GM19372 (cell line): ENCODE measurements at regions not wholly inside any gene's neighbourhood (a gene's known extent, or its start where the extent isn't known, plus 50 kb on each side); places are given as distances from the start of the nearest gene placed in this dataset.
"Not testable (repeated sequence)": the region's sequence is repeated elsewhere in the genome, so short reads cannot be mapped to it uniquely, and the experiment has no call there.

Experiments used
- ATAC-seq: cut with Tn5 transposase; IDR thresholded peaks from one replicate; pipeline ENCODE4 v1.9.1; 2021; ENCODE audit warnings: mild to moderate bottlenecking, low read depth, moderate library complexity; ENCODE audit not compliant: unreplicated experiment

DNA sequence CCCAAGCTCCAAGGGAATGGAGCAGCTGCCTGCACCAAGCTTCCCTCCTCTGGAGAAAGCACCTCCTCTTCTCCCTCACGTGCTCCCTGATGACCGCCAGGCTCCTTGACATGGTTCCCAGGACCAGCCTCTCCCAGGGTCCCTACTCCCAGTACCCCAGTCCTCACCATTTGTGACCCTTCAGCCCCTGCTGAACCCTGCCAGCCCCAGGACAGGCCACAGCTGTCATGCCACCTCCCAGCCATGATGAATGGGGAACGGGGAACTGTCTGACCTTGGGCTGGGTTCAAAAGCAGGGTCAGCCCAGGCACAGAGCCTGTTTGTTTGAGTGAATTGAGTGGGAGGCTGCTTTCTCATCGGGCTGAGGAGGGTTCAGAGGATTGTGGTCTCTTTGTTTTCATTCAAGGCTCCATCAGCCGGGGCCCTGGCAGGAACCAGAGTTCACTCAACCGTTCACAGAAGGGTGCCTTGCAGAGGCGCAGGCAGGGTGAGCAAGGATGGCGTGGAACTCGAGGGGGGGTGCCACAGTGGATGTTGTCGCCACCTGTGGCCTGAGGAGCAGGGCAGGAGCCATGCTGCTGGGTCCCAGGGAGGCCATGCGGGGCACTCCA is 344.5 kb upstream of the SFSWAP start:
- no peak for ATAC-seq

DNA sequence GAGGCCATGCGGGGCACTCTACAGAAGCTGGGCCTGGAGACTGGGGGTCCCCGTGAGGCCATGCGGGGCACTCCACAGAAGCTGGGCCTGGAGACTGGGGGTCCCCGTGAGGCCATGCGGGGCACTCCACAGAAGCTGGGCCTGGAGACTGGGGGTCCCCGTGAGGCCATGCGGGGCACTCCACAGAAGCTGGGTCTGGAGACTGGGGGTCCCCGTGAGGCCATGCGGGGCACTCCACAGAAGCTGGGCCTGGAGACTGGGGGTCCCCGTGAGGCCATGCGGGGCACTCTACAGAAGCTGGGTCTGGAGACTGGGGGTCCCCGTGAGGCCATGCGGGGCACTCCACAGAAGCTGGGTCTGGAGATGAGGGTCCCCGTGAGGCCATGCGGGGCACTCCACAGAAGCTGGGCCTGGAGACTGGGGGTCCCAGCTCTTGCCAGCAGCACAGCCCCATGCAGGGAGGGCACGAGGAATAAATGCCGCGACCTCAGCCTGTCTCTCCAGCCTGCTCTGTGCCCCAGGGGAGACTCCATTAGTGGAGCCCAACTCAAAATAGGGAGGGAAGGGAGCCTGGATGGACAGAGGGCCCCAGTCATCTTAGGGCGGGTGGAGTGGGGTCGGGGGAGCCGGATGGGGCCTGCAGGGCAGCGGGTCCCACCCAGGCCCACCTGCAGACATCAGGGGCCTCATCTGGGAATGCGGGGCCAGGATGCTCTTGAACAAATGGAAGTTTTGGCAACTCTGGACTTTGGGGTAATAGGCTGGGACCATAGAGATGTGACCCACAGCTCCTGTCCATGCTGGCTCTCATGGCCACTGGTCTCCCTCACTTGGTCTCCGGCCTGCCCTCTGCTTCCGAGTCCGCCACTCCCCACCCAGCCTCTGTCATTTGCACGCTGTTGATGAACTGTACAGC is 343.6 kb upstream of the SFSWAP start:
- ATAC-seq: not testable (repeated sequence)

DNA sequence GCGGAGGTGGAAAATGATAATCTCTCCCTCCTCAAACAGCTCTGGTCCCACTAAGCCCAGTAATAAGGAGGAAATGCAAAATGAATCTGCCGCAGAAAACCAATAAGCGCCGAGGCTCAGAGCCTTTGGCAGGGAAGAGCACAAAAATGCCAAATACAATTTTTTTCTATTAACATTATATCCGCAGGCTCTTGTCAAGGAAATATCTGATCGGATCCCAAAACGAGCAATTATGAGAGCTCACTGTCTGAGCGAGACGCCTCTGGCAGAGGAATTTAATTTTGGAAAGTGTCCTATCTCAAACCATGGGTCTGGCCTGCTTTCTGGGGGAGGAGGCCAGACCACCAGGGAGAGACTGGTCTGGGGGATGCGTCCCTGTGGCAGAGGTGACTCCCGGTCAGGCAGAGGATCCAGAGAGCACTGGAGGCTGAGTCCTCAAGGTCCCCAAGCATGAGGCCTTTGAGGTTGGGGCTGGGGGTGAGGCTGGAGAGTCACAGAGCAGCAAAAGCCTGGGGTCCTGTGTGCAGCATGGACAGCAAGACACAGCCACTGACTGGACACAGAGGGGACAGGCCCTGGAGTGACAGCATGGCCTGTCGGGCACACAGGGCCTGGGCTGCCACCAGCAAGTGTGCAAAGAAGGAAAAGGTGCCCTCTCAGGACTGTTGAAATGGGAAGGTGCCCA is 342.8 kb upstream of the SFSWAP start:
- no peak for ATAC-seq

DNA sequence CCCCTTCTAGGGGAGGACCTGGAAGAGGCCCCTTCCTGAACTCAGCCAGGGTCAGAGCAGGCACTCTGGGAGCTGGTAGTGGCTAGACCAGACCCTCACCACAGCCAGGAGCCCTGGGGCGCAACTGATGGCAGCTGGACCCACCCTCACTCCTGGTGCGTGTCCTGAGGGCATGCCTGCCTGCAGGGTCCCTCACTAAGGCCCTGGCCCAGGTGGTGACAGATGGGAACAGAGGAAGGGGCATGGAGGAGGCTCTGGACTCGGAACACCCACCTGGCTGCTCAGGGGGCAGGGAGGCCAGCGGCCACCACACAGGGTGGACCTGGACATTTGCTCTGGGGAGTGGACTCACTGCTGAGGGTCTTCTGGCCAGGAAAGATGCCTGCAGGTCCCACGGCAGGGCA is 342.2 kb upstream of the SFSWAP start:
- no peak for ATAC-seq

DNA sequence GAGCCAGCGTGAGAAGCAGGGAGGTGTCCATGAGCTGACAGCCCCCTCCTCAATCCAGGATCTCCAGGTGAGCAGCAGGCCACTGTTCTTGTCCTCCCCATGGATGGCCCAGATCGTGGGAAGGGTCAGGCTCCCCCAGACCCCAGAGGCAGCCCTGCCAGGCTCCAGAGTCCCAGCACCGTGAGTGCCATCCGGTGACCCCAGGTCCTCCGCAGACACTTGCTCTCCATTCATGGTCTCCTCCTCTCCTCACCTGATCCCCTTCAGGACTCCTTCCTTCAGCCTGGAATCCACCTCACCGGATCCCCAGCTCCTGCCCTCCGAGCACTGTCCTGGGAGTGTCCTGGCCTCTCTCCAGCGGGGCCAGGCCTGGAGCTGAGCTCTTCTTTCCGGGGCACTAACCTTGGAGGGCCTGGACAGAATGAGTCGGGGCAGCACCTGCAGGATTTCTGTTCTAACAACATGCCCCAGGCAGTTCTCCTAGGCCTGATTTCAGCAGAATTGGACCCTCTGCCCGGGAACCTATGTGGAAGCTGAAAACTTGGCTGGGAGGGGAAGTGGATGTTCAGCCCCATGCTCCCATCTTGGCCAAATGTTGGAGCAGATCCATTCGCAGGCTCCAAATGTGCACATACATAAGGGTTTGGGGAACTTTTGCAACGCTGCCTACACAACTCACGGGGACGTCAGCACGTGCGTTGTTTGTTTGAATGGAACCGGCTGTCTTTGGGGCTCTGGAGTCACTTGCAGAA is 341.6 kb upstream of the SFSWAP start:
- ATAC-seq: no peak

DNA sequence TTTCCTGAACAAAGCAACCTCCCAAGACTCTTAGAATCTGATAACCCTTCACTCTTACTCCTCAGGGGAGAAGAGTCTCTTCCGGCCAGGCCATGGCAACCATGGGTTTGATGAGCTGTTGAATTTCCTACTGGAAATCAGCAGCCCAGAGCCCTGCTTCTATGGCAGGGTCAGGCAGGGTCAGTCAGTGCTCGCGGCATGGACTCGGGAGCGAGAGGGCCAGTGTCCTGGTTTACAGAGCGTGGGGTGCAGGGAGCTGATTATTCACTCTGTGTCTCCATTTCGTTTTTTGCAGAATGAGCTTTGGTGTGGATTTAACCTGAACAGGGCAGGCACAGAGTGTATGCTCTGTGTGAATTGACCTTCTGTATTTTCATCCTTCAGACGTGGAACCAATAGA is 340.6 kb upstream of the SFSWAP start:
- no peak for ATAC-seq

DNA sequence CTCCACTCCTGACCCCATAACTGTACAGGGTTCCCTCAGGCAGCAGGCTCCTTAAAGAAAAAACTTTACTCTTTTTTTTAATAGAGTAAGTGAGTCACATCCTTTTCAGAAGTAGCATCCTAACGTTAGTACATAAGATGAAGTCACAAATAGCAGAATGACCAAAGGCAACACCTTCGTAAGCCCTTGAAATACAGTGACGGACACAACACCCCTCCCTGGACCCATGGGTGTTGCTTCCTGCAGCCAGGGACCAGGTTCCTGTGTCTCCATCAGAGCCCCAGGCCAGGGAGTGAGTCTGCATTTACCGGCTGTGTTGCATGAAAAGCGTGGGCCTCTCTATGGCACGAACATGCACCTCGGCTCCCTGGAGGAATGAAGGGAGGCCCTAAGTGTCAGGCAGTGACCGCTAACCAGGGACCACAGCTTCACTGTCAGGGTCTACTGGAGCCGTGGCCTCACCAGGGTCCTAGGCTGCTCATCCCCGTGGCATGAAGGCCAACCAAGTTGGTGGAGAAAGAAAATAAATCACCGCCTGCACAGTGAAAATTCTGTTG is 340.0 kb upstream of the SFSWAP start:
- no peak for ATAC-seq

DNA sequence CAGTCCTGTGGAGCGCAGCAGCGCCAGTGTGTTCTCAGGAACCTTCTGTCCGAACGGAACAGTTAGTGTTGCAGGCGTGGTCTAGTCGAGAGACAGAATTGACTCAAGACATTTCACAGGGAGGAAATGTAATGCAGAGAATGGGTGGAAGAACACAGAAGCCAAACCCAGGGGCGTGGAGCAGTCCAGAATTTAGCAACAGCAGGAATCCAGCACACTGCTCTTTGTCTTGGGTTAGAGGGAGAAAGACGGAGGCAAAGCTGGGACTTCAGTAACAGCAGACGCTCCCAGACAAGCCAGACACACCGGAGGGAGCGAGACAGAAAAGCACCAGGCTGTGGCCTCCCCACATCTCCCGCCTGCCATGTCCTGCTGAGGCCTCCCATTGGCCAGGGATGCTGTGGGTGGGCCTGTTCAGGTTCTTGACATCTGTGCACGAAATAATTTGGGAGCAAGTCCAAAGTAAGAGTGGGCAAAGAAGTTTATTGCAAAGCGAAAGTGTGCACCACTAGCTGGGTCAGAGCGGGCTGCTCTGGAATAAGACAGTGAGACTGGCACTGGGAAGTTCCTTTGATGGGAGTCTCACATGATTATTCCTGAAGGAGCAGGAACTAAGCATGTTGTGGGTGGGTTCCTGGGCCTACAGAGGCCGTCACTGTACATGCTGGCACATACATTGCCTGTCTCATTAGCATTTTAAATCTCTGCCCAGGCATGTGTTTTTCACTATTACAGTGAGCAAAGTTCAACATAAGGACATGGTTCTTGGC is 339.3 kb upstream of the SFSWAP start:
- no peak for ATAC-seq

DNA sequence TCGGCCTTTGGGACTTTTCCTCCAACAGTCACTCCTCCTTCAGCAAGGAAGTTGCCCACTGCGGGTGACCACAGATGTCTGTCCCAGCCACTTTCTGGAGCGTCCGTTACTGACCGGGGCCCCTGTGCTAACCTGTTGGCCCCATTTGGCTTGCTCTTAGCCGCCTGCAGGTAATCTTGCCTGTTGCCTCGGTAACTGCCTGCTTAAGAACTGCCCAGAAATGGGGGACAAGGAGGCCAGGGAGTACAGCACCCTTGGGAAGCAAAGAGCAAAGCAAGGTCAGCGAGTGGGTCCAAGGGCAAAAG is 338.8 kb upstream of the SFSWAP start:
- ATAC-seq: no peak

DNA sequence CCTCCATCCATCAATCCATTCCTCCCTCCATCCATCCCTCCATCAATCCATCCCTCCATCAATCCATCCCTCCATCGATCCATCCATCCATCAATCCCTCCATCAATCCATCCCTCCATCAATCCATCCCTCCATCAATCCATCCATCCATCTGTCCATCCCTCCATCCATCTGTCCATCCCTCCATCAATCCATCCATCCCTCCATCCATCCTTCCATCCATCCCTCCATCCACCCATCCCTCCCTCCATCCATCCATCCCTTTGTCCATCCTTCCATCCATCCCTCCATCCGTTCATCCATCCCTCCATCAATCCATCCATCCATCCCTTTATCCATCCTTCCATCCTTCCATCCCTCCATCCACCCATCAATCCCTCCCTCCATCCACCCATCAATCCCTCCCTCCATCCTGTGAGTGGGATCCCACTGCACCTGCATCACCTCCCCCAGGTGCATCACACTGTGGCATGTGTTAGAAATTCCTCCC is 338.1 kb upstream of the SFSWAP start:
- no peak for ATAC-seq

DNA sequence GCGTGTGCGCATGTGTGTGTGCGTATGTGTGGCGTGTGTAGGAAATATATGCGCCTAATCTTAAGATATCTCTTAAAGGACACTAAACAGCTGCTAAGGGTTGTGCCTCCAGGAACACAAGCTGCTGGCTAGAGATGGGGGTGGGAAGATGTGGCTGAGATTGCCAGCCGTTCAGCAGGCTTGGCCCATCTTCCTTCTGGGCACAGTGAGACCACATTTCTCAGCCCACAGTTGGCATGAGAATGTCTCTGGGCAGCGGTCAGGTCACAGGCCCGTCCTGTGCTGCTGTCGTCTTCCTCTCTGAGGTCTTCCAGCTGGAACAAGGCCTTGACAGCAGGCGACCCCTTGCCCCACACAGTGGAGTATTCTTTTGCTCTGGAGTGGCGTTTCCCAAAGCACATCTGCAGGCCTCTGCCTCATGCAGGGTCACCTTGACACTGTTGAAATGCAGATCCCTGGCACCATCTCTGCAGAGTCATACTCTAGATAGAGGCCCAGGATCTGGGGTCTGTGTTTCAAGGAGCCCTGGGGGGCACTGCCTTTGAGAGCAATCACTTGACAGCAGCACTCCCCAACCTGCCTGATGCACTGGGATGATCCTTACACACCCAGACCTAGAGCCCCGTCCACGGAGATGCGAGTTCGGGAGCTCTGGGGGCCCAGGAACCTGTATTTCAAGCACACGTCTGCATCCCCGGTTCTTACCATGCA is 335.5 kb upstream of the SFSWAP start:
- no peak for ATAC-seq

DNA sequence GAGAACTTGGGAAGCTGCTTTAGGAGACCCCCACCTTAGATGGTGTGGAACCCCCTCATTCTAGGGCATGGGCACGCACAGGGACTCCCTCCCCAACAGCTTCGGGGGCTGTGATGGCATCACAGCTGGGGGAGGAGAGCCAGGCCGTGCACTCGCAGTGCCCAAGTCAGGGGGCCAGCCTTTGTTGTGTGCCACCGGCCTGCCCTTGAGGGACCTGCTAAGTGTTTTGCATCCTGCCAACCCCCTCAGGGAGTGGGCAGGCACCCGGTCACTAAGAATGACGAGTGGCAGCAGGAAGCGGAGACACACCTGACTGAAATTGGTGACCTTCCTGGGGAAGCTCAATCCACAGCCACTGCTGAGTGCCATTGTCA is 334.9 kb upstream of the SFSWAP start:
- ATAC-seq: no peak

DNA sequence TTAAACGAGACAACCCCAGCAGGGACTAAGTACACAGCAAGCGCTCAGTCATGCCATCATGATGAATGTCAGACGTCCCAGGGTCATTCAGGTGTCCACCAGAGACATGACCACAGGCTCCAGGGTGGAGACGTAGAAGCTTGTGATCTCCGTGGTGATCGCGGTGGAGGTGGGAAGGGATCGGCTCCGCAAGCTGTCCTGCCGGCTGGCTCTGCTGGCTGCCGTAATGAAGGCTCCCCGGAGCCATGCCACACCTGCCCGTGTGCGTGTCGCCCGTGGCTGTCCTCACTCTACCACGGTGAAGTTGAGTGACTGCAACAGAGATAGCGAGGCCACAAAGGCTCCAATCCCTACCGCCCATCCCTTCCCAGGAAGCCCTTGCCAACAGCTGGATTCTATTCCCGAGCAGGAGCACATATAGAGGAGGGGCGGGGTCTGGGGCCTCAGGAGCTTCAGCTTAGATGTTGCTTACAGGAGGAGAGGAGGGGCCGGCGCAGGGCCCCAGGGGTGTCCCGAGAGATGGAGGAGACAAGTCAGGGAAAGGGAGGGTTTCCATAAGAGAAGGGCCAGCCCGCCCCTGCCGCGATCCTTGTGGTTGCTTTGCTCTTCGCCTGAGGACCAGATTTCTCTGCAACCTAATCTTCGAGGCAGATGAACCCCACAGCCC is 332.6 kb upstream of the SFSWAP start:
- no peak for ATAC-seq

DNA sequence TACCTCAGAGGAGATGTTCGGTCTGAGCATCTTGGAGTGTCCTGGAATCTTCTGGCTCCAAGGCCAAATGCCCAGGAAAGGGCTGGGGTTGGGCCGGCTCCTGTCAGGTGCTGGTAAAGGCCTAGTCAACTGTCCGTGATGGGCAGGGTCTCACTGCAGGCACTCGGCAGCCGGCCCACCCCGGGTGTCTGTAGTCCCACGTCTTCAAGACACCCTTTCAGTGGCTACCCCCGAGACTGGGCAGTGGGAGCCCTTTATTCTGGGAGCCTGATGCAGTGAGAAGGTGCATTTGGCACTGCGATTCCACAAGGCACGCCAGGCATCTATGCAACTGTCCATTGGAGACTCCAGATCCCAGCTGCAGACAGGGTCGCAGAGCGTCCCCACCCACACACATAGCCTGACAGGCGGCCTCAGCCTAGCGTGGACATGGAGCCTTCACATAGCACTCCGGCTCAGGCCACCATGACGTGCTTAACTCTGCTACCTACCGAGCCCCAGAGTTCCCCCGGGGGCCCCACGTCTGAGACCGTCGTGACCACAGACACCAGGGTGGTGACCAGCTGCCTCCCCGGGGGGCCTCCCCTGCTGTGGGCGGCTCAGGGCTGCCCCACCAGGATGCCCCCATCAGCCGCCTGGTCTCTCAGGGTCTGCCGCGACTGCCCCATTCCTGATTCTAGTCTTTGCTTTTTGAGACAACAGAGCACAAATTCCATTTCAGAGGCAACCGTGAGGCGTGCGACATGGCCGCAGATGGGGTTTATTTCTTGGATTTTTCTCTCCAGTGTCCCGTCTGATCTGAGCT is 331.8 kb upstream of the SFSWAP start:
- ATAC-seq: no peak

DNA sequence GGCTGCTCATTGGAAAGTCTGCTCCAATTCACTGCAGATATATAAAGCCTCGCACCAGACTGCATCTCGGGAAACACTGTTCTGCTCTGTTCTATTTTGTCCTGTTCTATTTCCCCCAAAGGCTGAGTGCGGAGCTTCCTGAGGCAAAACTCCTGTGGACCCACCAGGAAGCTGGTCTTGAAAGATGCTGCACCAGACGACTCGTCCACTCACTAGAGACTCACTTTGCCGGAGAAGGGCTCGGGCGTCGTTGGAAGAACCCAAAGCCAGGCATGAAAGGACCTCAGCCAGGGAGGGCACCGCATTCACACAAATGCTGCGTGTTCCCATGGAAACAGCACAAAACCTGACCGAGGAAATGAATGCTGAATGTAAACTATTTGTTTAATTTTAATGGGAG is 331.2 kb upstream of the SFSWAP start:
- ATAC-seq: no peak

DNA sequence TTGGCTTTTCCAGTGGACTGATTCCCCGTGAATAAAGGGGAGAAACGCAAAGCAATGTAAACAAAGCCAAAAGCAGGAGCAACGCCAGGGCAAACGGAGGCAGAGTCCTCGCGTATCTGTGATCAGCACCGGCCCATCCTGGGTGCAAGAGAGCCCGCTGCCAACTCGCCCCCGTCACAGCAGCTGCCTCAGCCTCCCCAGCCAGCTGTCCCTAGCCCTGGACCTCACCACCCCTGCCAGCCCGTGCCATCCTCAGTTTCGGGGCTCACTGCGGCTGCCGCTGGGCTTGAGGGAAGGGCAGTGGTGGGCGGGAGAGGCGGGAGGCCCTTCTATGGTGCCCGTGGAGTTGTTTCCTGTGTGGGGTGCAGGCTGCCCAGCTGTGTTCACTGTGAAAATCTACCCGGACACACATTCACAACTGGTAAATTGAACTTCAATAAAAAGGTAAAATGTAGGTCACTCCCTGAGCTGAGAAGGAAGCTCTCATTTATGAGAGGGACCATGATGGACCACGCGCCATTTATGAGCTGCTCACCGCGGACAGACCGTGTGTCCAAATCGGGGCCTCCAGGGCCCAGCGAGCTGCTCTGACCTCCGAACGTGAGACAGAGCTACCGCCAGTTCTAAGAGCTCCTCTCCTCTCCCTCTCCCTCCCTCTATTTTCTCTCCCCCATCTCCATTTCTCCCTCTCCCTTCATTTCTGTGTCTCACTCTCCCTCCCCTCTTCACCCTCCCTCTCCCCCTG is 330.5 kb upstream of the SFSWAP start:
- no peak for ATAC-seq
